BE2C (cell line): ENCODE measurements at regions not wholly inside any gene's neighbourhood (a gene's known extent, or its start where the extent isn't known, plus 50 kb on each side); places are given as distances from the start of the nearest gene placed in this dataset.
A peak's percentile ranks its signal among the peaks of the same experiment; 100 is the strongest.

Experiments
- DNase-seq: peaks from one replicate; pipeline ENCODE4 v3.0.0-alpha.2; 2020
- H3K27me3 ChIP-seq: fragments of 250-450 bp; sonication (Bioruptor Pico); 2 replicates; pipeline ENCODE4 v1.5.1; 2020; ENCODE audit warnings: mild to moderate bottlenecking
- H3K36me3 ChIP-seq: fragments of 250-450 bp; sonication (Bioruptor Pico); 2 replicates; pipeline ENCODE4 v1.5.1; 2020; ENCODE audit warnings: mild to moderate bottlenecking
- H3K4me1 ChIP-seq: fragments of 250-450 bp; sonication (Bioruptor Pico); 2 replicates; pipeline ENCODE4 v1.5.1; 2020
- H3K4me3 ChIP-seq: 2 replicates; pipeline ENCODE4 v1.5.1; 2011; ENCODE audit warnings: low read depth, low read length
- H3K9me3 ChIP-seq: fragments of 250-450 bp; sonication (Bioruptor Pico); 2 replicates; pipeline ENCODE4 v1.5.1; 2020
- CTCF ChIP-seq: IDR thresholded peaks from 2 replicates; pipeline ENCODE4 v1.5.1; 2012; ENCODE audit warnings: mild to moderate bottlenecking, low read depth, low read length

- no peaks in the 10 kb centered on the region for H3K27me3 ChIP-seq
- DNase-seq, result no peak
- H3K9me3 ChIP-seq, result no peaks in the 10 kb centered on the region
- H3K36me3 ChIP-seq, result no peaks in the 10 kb centered on the region
- H3K4me1 ChIP-seq, result no peaks in the 10 kb centered on the region
- no peak overlapping the region for H3K4me3 ChIP-seq
- no peak for TF ChIP-seq CTCF
Measured at GRCh38 chr1:5430136-5430535, 562.1 kb downstream of the NPHP4 start.

GRCh38 chr1:5428351-5428750 is 563.9 kb downstream of the NPHP4 start:
- H3K36me3 ChIP-seq, result no peaks in the 10 kb centered on the region
- no peaks in the 10 kb centered on the region for H3K4me1 ChIP-seq
- no peak for DNase-seq
- TF ChIP-seq CTCF, result no peak
- H3K4me3 ChIP-seq, result no peak overlapping the region
- no peaks in the 10 kb centered on the region for H3K27me3 ChIP-seq
- H3K9me3 ChIP-seq, result no peaks in the 10 kb centered on the region

- Histone ChIP-seq H3K27me3 (no peaks in the 10 kb centered on the region), H3K9me3 (no peaks in the 10 kb centered on the region), H3K4me3 (no peak overlapping the region), H3K4me1 (no peaks in the 10 kb centered on the region), H3K36me3 (no peaks in the 10 kb centered on the region)
- no peak for DNase-seq
- TF ChIP-seq CTCF, result no peak
Measured at GRCh38 chr1:5427026-5427613, 565.1 kb downstream of the NPHP4 start.

- H3K4me3 ChIP-seq, result no peak overlapping the region
- no peaks in the 10 kb centered on the region for H3K9me3 ChIP-seq
- no peak for DNase-seq
- no peaks in the 10 kb centered on the region for H3K27me3 ChIP-seq
- no peaks in the 10 kb centered on the region for H3K4me1 ChIP-seq
- TF ChIP-seq CTCF, result no peak
- no peaks in the 10 kb centered on the region for H3K36me3 ChIP-seq
Measured at GRCh38 chr1:5424802-5425703, 567.2 kb downstream of the NPHP4 start.

- no peaks in the 10 kb centered on the region for H3K4me1 ChIP-seq
- H3K27me3 ChIP-seq, result no peaks in the 10 kb centered on the region
- no peak overlapping the region for H3K4me3 ChIP-seq
- no peaks in the 10 kb centered on the region for H3K36me3 ChIP-seq
- no peaks in the 10 kb centered on the region for H3K9me3 ChIP-seq
- no peak for TF ChIP-seq CTCF
- peak; percentile 54 for DNase-seq
Measured at GRCh38 chr1:5423109-5423508, 569.1 kb downstream of the NPHP4 start.

- no peaks in the 10 kb centered on the region for H3K36me3 ChIP-seq
- H3K27me3 ChIP-seq, result no peaks in the 10 kb centered on the region
- H3K4me3 ChIP-seq, result no peak overlapping the region
- no peaks in the 10 kb centered on the region for H3K4me1 ChIP-seq
- H3K9me3 ChIP-seq, result no peaks in the 10 kb centered on the region
- TF ChIP-seq CTCF, result no peak
- no peak for DNase-seq
Measured at GRCh38 chr1:5419501-5419900, 572.7 kb downstream of the NPHP4 start.
